ENCODE measurements at regions not wholly inside any gene's neighbourhood (a gene's known extent, or its start where the extent isn't known, plus 50 kb on each side); places are given as distances from the start of the nearest gene placed in this dataset.

DNA sequence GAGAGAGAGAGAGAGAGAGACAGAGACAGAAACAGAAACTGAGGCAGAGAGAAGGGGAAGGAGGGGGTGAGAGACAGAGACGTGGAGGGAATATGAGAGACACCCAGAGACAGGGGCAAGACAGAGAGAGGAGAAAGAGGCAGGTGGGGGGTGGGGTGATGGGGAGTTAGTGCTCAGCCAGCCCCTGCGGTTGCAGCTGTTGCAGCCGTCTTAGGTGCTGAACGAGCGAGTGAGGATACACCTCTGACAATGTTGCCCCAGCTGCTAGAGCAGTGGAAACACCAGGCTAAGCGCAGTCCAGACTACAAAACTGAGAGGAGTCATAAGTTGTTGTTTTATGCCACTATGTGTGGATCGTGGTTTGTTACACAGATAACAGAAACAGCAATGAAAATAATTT, 328.2 kb upstream of the SHH start:
- ChIA-PET CTCF (no interaction called here), POLR2A (no interaction called here)
- H3K27ac ChIP-seq (ENCODE audit: low read length), result no peak overlapping the region
- in situ Hi-C loops (cut with HindIII; ENCODE audit: low pct_unique_long_range_greater_than_20kb, low sequenced_read_pairs), result no loop called here
- intact Hi-C loops (cut with micrococcal nuclease; ENCODE audit: unreplicated experiment), result no loop called here
- ATAC-seq, result no peak
- no peaks in the 10 kb centered on the region for H3K9me3 ChIP-seq (ENCODE audit: control insufficient read depth, insufficient read depth, low read depth, low read length)
- no peaks in the 10 kb centered on the region for H3K4me1 ChIP-seq (ENCODE audit: control insufficient read depth, insufficient read depth, low read length)
- no peaks in the 10 kb centered on the region for H3K27me3 ChIP-seq (ENCODE audit: control insufficient read depth, insufficient read depth, low read length)
- H3K36me3 ChIP-seq (ENCODE audit: control insufficient read depth, insufficient read depth, low read length), result no peaks in the 10 kb centered on the region
- no TSS peak for BruUV-seq (replicated peaks)
- no peak for DNase-seq (ENCODE audit: low read depth, low spot score)
- TF ChIP-seq POLR2AphosphoS5 (IDR thresholded peaks at IDR 0.05; ENCODE audit: low read depth, low read length) (no peak), SIN3A (IDR thresholded peaks at IDR 0.05; ENCODE audit: borderline replicate concordance, insufficient read depth, low read depth, low read length) (no peak), TCF7L2 (IDR thresholded peaks at IDR 0.05; ENCODE audit: low read depth, low read length) (no peak)
- TF ChIP-seq, protein P1, sequence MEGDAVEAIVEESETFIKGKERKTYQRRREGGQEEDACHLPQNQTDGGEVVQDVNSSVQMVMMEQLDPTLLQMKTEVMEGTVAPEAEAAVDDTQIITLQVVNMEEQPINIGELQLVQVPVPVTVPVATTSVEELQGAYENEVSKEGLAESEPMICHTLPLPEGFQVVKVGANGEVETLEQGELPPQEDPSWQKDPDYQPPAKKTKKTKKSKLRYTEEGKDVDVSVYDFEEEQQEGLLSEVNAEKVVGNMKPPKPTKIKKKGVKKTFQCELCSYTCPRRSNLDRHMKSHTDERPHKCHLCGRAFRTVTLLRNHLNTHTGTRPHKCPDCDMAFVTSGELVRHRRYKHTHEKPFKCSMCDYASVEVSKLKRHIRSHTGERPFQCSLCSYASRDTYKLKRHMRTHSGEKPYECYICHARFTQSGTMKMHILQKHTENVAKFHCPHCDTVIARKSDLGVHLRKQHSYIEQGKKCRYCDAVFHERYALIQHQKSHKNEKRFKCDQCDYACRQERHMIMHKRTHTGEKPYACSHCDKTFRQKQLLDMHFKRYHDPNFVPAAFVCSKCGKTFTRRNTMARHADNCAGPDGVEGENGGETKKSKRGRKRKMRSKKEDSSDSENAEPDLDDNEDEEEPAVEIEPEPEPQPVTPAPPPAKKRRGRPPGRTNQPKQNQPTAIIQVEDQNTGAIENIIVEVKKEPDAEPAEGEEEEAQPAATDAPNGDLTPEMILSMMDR (IDR thresholded peaks at IDR 0.05), result no peak
- TF ChIP-seq, protein P2, sequence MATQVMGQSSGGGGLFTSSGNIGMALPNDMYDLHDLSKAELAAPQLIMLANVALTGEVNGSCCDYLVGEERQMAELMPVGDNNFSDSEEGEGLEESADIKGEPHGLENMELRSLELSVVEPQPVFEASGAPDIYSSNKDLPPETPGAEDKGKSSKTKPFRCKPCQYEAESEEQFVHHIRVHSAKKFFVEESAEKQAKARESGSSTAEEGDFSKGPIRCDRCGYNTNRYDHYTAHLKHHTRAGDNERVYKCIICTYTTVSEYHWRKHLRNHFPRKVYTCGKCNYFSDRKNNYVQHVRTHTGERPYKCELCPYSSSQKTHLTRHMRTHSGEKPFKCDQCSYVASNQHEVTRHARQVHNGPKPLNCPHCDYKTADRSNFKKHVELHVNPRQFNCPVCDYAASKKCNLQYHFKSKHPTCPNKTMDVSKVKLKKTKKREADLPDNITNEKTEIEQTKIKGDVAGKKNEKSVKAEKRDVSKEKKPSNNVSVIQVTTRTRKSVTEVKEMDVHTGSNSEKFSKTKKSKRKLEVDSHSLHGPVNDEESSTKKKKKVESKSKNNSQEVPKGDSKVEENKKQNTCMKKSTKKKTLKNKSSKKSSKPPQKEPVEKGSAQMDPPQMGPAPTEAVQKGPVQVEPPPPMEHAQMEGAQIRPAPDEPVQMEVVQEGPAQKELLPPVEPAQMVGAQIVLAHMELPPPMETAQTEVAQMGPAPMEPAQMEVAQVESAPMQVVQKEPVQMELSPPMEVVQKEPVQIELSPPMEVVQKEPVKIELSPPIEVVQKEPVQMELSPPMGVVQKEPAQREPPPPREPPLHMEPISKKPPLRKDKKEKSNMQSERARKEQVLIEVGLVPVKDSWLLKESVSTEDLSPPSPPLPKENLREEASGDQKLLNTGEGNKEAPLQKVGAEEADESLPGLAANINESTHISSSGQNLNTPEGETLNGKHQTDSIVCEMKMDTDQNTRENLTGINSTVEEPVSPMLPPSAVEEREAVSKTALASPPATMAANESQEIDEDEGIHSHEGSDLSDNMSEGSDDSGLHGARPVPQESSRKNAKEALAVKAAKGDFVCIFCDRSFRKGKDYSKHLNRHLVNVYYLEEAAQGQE (IDR thresholded peaks at IDR 0.05; ENCODE audit: insufficient read depth in 1 of 2, low read depth in 2 of 2, low read length in 1 of 2), result no peak
- no peak overlapping the region for H3K4me3 ChIP-seq (ENCODE audit: low read depth in 2 of 2, low read length in 2 of 2)

GRCh38 chr7:156139633-156140032, 327.4 kb upstream of the SHH start:
- intact Hi-C loops (cut with micrococcal nuclease; ENCODE audit: unreplicated experiment) (loop anchor here (10.0 kb wide), 1 partner anchor 325 kb away; the partner anchor contains the start of gene SHH), in situ Hi-C loops (cut with HindIII; ENCODE audit: low pct_unique_long_range_greater_than_20kb, low sequenced_read_pairs) (no loop called here)
- TF ChIP-seq, protein P1 (IDR thresholded peaks at IDR 0.05), result no peak
- TF ChIP-seq, protein P2 (IDR thresholded peaks at IDR 0.05; ENCODE audit: insufficient read depth in 1 of 2, low read depth in 2 of 2, low read length in 1 of 2), result no peak
- no peak for TF ChIP-seq POLR2AphosphoS5 (IDR thresholded peaks at IDR 0.05; ENCODE audit: low read depth, low read length)
- no peak for TF ChIP-seq TCF7L2 (IDR thresholded peaks at IDR 0.05; ENCODE audit: low read depth, low read length)
- TF ChIP-seq SIN3A (IDR thresholded peaks at IDR 0.05; ENCODE audit: borderline replicate concordance, insufficient read depth, low read depth, low read length), result no peak
- ChIA-PET POLR2A (no interaction called here), CTCF (no interaction called here)
- H3K9me3 ChIP-seq (ENCODE audit: control insufficient read depth, insufficient read depth, low read depth, low read length), result no peaks in the 10 kb centered on the region
- DNase-seq (ENCODE audit: low read depth, low spot score) (no peak), ATAC-seq (no peak)
- H3K36me3 ChIP-seq (ENCODE audit: control insufficient read depth, insufficient read depth, low read length), result no peaks in the 10 kb centered on the region
- H3K4me3 ChIP-seq (ENCODE audit: low read depth in 2 of 2, low read length in 2 of 2), result no peak overlapping the region
- no peak overlapping the region for H3K27ac ChIP-seq (ENCODE audit: low read length)
- H3K4me1 ChIP-seq (ENCODE audit: control insufficient read depth, insufficient read depth, low read length), result no peaks in the 10 kb centered on the region
- H3K27me3 ChIP-seq (ENCODE audit: control insufficient read depth, insufficient read depth, low read length), result no peaks in the 10 kb centered on the region
- no TSS peak for BruUV-seq (replicated peaks)

All from Panc1 (cell line).